GM19468 (cell line): ENCODE measurements at regions not wholly inside any gene's neighbourhood (a gene's known extent, or its start where the extent isn't known, plus 50 kb on each side); places are given as distances from the start of the nearest gene placed in this dataset.

ENCODE experiments used
- ATAC-seq: cut with Tn5 transposase; IDR thresholded peaks from one replicate; pipeline ENCODE4 v1.9.1; 2021; ENCODE audit warnings: mild to moderate bottlenecking, moderate library complexity, moderate number of reproducible peaks; ENCODE audit not compliant: unreplicated experiment; ENCODE audit errors: extremely low read depth

GRCh38 chr16:85537795-85538401 is 75.2 kb upstream of the GSE1 start:
- ATAC-seq = no peak

DNA sequence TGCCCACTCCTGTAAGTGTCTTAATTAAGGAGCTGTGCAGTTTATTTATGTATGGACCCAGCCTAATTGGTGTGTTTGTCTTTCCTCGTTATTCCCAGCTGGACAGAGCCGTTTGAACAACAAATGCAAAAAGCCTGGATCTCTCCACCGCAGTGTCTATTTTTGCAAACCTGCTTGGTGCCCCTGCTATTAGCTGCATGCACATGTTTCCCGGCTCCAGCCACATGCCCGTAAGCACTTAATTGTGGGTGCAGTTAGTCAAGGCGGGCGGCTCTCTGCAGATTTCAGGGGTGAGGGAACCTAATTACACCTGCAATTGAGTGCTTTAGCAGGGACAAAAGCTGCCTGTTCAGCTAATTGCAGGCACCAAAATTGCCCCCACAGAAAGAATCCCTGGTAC is 74.0 kb upstream of the GSE1 start:
- no peak for ATAC-seq

DNA sequence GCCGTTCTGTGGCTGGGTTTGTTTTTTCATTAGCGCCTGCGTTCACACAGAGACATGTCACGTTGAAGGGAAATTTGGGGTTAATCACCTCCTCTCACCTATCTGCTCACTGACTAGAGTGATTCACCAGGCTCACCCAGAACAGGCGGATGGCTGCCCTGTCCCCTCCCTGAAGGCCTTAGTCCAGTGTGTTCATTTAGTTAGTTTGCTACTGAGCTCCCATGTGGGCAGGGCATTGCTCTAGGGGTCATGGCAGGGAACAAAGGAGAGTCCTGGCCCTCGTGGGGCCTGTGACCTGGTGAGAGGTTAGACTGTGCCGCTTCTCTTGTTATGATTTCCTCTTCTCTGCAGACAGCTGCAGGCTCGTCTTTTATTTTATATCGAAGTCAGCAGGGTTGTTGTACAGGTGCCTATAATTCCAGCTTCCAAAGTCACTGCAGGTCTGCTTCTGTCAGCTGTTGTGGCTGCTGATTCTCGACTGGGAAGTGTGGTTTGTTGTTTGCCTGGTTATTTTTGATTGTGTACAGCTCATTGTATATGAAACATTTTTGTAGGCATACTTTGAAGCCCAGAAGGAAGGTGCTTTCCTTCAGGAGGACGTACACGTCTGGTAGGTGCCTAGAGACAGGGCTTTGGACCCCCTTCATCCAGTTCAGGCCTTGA is 73.4 kb upstream of the GSE1 start:
- no peak for ATAC-seq

DNA sequence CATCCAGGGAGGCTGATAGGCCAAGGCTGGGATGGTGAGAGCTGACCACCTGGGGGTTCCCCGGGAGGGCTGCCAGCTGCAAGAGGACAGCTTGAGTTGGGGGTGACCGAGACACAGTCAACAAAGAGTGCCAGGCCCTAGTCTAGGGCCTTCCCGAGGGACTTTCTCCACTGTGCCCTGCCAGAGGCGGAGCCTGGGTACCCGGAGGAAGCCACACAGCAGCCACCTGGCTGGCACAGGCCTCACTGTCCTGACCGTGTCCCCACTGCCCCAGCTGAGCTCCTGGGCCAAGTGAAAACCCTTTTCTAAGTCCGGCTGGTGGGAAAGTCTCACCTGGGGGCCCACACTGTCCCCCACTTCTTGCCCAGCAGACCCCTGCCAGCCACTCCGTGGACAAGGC is 71.9 kb upstream of the GSE1 start:
- no peak for ATAC-seq

- no peak for ATAC-seq
Observed at GRCh38 chr16:85541619-85541979, 71.5 kb upstream of the GSE1 start.

DNA sequence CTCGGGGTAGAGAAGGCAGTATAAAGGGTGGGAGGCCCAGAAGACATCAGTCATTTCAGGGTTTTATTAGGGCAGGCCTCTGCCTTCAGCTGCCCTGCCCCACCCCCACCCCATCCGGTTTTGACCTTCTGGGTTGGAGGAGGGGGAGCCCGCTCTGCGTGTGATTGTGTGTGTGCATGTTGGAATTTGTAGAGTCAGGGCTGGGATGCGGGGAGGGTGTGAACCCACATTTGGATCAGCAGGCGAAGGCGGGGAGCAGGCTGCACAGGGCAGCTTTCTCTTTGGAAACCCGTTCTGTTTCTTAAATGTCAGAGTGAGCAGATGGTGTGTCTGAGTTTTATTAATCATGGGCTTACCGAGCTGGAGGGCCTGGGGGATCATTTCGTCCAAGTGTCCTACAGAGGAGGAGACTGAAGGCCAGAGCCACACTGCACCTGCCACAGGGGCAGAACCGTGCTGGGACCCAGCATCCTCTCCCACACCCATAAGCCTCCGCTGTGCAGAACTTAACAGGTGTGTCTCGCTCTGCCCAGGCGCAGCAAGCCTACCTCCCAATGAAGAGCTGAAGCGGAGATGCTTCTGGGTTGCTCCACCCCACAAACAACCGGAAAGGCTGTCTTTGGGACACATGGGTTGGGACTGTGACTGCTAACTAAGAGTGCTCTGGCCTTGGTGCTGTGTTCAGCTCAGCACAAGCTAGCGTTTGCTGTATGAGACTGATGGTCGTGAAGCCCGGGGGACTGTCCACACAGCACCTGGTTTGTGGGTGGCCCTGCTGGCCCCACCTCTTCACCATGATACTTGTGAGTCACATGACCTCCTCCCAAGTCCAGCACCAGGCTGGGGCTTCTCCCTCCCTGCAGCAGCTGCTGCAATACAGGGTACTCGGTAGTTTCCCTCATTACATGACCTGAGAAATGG is 70.9 kb upstream of the GSE1 start:
- no peak for ATAC-seq

DNA sequence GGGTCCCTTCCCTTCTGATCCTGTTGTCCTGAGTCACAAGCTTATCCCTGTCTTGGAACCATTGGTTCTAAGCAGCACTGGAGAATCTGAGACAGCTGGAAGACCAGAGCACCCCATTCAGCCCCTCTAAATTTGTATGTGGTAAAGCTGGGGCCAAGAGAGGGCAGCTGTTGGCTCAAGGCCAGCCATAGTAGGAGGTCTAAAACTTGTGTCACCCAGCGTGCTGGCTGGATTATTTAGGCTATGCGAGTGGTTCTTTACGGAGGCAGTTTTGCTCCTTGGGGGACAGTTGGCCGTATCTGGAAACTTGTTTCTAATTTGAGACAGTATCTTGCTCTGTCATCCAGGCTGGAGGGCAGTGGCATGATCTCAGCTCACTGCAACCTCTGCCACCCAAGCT is 69.6 kb upstream of the GSE1 start:
- ATAC-seq = no peak

DNA sequence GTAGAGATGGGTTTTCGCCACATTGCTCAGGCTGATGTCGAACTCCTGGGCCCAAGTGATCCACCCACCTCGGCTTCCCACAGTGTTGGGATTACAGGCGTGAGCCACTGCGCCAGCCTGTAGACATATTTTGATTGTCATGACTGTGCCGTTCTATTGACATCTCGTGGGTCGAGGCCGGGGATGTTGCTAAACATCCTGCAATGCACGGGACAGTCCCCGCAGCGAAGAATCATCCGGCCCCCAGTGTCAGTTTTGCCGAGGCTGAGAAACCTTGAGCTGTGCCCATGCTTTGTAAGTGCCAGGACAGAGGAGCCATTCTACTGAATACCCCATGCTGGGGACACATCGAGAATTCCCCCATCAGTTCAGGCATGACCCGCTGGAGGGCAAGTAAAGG is 69.1 kb upstream of the GSE1 start:
- ATAC-seq = no peak

DNA sequence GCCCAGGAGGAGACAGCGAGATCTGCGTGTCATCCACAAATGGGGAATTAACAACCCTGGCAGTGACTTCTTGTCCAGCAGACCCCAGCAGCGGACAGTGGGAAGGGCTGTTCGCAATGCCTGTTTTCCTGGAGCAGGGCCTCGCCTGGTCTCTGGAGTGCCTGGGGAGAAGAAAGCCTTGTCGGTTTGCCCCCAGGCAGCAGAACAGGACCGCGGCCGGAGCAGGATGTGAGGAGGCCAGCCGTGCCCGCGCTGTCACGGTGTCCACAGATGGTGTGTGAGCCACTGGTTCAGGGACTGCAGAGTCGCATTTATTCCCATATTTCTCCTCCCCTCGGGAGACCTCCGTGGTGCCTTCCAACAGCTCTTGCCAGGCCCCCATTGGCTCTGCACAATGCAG is 68.5 kb upstream of the GSE1 start:
- ATAC-seq = no peak

GRCh38 chr16:85545227-85545818 is 67.8 kb upstream of the GSE1 start:
- ATAC-seq = no peak

GRCh38 chr16:85546585-85547447 is 66.3 kb upstream of the GSE1 start:
- no peak for ATAC-seq

- no peak for ATAC-seq
Observed at GRCh38 chr16:85548375-85548774, 64.7 kb upstream of the GSE1 start.

DNA sequence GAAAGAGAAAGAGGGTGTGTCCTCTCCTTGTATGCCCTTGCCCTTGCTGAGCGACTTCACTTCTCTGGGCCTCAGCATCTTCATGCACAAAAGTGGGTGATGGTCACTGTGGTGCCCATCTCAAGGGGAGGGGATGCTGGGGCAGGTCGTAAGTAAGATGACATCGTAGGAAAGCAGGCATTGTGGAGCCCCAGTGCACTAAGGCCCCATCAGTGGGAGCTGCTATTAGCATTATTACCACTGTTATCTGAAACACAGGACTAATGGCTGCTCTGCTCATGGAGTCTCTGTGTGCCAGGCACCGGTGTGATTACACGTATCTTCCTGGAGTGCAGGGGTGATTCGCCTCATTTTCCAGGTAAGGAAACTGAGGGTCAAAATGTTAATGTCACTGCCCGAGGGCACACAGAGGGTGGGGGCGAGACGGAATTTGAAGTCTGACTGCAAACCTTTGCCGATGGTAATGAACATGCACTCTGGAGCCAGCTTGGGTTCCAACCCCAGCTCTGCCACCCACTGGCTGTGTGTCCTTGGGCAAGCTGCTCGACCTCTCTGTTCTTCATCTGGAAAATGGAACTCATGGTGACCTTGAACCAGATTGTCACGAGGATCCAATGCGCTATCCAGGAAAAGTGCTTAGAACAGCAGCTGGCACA is 63.2 kb upstream of the GSE1 start:
- ATAC-seq = no peak

- no peak for ATAC-seq
Observed at GRCh38 chr16:85550422-85550864, 62.7 kb upstream of the GSE1 start.

- ATAC-seq = no peak
Observed at GRCh38 chr16:85550953-85551924, 61.9 kb upstream of the GSE1 start.

DNA sequence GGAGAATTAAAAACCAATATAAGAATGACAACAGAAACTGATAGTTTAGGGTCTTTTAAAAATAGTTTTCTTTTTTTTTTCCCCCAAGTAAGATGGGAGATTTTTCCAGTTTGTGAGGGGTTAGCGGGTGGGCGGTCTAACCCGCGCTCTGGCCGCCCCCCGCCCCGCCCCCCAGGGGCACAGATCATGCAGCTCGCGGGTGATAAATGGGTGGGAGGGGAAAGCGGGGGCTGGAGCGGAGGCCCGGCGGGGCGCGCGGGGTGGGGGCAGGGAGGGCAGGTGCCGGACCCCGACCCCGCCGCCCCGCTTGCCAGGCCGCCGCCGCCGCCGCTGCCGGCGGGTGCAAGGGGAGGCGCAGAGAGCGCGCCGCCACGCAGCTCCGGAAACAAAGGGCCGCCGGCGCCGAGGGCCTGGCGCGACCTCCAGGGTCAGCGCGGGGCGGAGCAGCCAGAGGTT is 60.1 kb upstream of the GSE1 start:
- ATAC-seq = no peak

- ATAC-seq = no peak
Observed at GRCh38 chr16:85553436-85554113, 59.5 kb upstream of the GSE1 start.
